Astrocyte of the hippocampus (primary cell): ENCODE measurements at regions not wholly inside any gene's neighbourhood (a gene's known extent, or its start where the extent isn't known, plus 50 kb on each side); places are given as distances from the start of the nearest gene placed in this dataset.

Experiments
- DNase-seq: peaks from one replicate; pipeline ENCODE4 v3.0.0; 2011; ENCODE audit warnings: low read depth, low spot score

DNA sequence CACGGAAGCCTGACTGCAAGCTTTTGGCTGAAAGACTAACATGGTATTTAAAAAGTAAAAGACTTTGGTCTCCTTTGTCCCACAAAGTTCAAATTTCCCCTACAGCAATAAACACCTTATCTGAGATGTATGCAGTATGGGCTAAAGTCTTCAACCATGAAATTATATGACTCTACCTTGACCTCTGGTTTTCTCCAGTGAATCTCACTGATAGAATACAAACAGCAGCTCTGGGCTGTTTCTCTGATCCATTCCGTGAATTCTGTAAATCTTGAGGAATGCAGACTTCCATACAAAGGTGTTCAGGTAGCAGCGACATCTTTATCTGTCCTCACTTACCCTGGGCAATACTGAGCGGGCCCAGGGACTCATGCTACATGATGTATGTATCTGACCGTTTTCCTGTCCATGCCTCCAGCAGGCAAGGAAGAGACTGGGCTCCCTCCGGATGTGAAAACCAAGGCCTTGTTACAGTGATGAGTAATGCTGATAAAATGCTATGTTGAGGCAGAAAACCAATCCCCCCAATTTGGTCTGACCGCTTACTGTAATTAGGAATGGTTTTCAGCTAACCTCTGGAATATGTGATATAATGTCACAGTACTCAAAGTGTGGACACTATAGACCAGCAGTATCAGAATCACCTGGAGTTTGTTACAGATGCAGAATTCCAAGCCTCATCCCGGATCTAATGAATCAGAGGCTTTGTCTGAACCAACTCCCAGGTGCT, 589.8 kb downstream of the HS3ST4 start:
- no peak for DNase-seq

DNA sequence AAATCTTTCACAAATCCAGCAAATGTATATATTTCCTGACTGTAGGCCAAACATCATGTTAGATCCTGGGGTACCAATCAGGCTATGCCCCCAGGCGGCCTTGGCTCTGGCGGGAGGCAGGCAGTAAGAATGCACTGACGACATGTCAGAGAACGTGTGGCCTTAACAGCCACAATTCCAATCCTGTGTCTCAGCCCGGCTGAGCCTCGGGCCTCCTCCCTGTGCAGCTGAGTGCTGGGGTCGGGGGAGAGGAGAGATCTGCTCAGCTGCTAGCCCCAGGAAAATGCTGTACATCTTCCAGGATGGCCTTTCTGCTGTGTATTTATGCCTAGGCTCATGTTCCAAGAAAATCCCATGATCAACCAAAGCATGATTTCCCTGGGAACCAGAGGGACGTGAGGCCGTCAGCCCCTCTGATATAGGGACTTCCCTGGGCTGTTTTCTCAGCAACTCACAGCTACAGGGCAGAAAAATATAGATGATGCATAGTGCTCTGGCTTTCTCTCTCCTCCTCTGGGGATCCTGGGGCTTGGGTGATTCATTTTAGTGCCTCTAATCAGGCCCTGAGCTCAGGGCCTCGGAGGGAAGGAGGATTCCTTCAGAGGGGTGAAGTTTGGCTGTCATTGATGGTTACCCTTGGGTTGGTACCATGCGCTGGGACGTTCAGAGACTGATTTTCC, 604.0 kb downstream of the HS3ST4 start:
- no peak for DNase-seq

GRCh38 chr16:26301516-26301915, 609.8 kb downstream of the HS3ST4 start:
- no peak for DNase-seq

DNA sequence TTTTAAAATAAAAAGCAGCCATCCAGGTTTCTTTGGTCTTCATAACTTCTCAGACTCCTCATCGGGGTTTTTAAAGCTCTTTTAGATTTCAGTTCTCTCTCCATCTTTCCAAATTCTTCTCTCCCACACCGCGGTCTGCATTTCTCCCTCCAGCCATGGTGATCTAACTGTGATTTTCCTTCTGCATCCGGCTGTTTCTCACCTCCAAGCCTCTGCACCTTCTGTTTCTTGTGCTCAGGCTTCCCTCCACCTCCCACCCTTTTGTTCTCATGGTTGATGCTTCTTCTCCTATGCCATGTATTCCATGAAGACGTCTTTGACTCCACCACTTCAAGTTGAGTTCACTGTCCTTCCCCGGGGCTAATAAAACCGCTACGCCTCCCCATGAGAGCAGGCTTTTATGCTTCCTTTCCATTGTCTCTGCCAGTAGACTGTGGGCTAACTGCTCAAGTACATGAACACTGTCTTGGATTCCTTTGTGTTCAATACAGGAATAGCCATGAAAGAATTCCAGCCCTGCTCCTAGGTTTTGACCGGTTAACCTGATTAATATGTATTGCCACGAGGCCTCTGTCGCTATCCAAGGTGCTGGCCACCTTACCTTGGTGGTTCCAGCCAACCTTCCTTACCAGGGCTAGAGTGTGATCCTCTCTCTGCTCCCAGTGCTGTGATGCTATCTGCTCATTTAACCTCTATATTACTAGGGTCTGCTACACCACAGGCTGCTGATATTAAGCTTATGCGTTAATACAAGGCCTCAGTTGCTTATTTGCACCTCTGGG, 625.1 kb downstream of the HS3ST4 start:
- DNase-seq: no peak

DNA sequence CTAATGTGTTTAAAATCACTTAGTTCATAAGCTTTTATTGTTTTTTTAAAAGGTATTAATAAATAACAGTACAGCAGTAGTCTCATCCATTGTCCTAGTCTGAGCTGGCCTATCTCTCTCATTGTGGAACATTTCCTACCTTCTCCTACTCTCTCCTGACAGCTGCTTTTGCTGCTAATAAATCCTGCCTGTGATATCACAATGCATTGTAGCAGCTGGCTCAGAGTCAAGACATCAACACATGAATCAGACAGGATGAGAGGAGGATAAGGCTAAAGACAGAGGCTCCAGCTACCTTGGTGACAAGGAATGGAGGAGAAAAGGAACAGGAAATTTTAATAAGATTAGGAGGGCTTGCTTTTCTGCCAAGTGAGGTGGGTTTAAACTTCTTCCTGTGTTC, 626.1 kb downstream of the HS3ST4 start:
- no peak for DNase-seq

- no peak for DNase-seq
Measured at GRCh38 chr16:26330654-26331053, 638.9 kb downstream of the HS3ST4 start.

GRCh38 chr16:26334218-26335111, 642.7 kb downstream of the HS3ST4 start:
- no peak for DNase-seq

DNA sequence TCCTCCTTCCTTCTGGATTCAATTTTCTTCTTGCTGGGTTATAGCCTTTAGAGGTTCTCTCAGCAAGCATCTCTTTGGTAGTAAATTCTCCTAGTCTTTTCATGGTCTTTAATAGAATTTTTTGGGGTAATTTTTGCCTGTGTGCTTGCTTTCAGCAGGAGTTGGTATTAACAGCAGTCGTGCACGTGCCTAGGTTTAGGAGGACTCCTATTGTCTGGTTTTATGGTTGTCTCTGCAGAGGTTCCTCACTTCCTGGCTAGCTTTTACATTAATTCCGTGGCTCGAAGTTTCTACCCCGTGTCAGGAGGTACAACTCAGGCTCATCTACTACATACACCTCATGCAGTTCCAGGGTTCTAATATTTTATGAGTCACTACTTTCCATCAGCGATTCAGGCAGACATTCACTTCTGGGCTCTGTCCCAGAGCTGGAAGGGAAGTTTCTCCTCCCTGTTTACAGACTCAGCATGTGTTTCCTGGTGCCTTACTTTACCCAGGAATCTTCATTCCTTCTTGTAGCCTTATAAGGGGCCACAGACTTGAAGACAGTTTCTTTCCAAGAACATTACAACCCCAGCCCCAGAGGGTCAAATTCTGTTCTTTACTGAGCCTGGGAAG, 643.6 kb downstream of the HS3ST4 start:
- no peak for DNase-seq

DNA sequence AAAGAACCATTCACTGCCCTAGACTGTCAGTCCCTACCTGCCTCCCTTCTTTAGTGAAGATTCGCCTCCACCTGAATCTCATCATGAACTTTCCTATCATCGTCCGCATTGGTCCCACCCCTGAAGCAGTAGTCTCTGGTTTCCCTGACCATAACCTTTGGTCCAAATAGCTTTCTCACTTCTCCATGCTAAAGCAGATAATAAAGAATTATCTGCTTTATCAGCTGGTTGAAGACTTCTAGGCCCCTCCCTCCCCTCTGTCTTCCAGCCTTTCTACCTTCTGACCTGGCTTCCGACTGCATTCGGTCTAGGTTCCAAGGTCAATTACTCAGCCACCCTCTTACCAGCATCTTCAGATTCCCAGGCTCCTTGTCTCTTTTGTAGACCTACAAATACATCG, 650.9 kb downstream of the HS3ST4 start:
- no peak for DNase-seq

GRCh38 chr16:26344240-26344776, 652.5 kb downstream of the HS3ST4 start:
- no peak for DNase-seq

- no peak for DNase-seq
Measured at GRCh38 chr16:26344976-26345375, 653.2 kb downstream of the HS3ST4 start.

- no peak for DNase-seq
Measured at GRCh38 chr16:26345966-26346365, 654.2 kb downstream of the HS3ST4 start.

- DNase-seq: no peak
Measured at GRCh38 chr16:26348095-26348494, 656.3 kb downstream of the HS3ST4 start.

DNA sequence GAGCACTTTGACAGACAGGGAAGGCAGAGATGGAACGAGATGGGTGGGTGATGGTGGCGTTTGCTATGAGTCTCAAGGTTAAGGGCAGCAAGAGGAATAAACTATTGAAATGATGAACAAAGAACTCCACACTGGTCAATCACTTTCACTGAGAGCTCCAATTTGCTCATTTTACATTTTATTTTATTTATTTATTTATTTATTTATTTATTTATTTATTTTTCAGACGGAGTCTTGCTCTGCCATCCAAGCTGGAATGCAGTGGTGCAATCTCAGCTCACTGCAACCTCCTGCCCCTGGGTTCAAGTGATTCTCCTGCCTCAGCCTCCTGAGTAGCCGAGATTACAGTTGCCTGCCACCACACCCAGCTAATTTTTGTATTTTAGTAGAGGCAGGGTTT, 669.1 kb downstream of the HS3ST4 start:
- no peak for DNase-seq

DNA sequence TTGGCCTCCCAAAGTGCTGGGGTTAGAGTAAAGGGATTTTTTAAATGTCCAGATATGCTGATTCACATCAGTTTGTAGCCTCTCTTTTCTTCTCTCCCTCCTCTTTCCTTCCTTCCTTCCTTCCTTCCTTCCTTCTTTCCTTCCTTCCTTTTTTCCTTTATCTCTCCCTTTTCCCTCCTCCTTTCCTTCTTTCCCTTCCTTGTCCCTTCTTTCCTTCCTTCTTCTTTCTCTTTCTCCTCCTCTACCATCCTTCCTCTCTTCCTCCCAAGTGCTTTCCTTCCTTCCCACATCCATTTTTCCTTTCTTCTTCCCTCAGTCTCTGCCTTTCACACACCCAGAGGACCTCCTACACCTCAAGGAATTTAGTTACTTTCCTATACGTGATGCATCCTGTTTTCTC, 671.8 kb downstream of the HS3ST4 start:
- DNase-seq: no peak

DNA sequence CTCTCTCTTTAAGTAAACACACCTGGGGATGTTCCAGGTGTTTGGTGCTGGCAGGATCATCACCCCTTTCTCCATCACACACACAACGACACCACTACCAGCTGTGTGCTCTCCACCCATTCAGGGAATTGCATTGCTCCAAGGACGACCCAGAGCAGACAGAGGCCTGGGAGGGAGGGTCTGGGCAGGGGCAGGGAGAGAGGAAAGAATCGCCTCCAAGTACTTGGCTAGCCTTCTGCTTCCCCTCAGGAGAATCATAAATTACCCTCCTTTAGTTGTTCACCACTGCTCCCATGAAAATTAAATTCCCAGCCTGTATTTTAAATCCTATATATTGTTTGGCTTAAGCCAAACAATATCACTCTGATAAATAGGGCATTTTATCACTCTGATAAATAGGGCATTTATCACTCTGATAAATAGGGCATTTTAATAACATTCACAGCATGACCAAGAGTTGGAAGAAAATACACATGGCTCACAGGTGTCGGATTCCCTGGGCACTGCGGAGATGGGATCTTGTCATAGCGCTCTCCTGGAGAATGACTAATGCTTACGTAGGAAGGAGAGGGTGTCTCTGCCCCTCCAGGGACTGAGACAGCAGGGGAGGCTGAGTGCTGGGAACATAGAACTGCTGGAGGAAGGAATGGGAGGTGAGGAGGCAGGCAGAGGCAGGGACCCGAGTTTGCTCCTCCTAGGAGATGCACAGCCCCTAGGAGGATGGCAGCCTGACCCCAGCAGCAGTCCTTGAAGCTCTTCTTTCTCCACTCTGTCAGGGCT, 673.6 kb downstream of the HS3ST4 start:
- no peak for DNase-seq

- DNase-seq: no peak
Measured at GRCh38 chr16:26371349-26371869, 679.6 kb downstream of the HS3ST4 start.

DNA sequence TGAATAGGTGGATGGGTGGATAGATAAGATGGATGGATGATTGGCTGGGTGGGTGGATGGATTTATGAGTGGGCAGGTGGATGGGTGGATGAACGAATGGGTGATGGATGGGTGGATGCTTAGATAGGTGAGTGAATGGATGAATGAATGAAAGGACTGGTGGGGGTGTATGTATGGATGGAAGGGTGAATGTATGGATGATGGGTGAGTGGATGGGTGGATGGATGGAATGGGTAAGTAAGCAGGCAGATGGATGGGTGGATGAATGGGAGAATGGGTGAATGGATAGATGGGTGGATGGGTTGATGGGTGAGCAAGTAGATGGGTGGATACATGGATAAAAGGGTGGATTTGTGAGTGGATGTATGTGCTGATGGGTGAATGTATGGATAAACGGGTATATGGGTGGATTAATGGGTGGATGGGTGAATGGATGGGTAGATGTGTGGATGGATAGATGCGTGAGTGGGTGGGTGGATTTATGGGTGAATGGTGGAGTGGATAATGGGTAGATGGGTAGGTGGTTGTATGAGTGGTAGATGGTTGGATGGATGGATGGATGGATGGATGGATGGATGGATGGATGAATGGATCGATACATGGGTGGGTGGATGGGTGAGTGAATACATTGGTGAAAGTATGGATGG, 682.6 kb downstream of the HS3ST4 start:
- DNase-seq: no peak

DNA sequence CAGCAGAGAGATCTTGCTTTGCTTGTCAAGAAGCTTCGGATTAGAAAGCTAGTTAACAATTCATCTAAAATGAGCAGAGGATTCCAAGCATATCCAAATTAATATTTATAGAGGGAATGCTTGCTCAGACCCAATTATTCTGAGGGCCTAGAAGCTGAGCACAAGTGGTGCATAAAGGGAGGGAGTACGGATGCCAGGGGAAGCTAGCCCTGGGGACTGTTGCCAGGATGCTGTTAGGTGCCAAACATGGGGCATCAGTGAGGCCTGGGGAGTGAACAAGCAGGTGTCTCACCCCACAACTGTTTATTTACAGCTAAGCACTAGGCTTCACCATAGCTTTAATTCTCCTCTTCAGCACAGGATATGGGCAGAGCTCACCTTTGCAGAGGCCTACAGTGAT, 684.1 kb upstream of the C16orf82 start:
- DNase-seq: no peak
